OCI-LY3 (cell line): ENCODE measurements at regions not wholly inside any gene's neighbourhood (a gene's known extent, or its start where the extent isn't known, plus 50 kb on each side); places are given as distances from the start of the nearest gene placed in this dataset.

Experiments used
- H2AFZ ChIP-seq: fragments of 200-600, 300-600 bp; shearing (Covaris generic); 2 replicates; pipeline ENCODE4 v1.6.0; 2014; ENCODE audit warnings: antibody characterized with exemption, low read depth, low read length
- H3K27ac ChIP-seq: fragments of 200-600, 300-600 bp; sonication (generic); 2 replicates; pipeline ENCODE4 v1.5.1; 2014; ENCODE audit warnings: mild to moderate bottlenecking, low read length, moderate library complexity, mixed read lengths
- H3K27me3 ChIP-seq: fragments of 200-600, 300-600 bp; sonication (generic); 2 replicates; pipeline ENCODE4 v1.6.1; 2014; ENCODE audit warnings: low read depth, low read length, mixed read lengths
- H3K36me3 ChIP-seq: fragments of 200-600, 300-600 bp; sonication (generic); replicated peaks from 2 replicates; pipeline ENCODE3; 2014; ENCODE audit warnings: low read depth, low read length, mixed read lengths
- H3K4me1 ChIP-seq: fragments of 300-600, 200-600 bp; sonication (generic); 2 replicates; pipeline ENCODE4 v1.6.1; 2014; ENCODE audit warnings: low read length, mixed read lengths
- H3K4me2 ChIP-seq: fragments of 200-600, 300-600 bp; sonication (generic); 2 replicates; pipeline ENCODE4 v1.6.1; 2014; ENCODE audit warnings: low read length, mixed read lengths
- H3K4me3 ChIP-seq: fragments of 300-600, 200-600 bp; sonication (generic); 2 replicates; pipeline ENCODE4 v1.5.1; 2014; ENCODE audit warnings: antibody characterized with exemption, mild to moderate bottlenecking, low read length, moderate library complexity
- H3K79me2 ChIP-seq: fragments of 300-600, 200-600 bp; shearing (Covaris generic); 2 replicates; pipeline ENCODE4 v1.6.1; 2014; ENCODE audit warnings: mild to moderate bottlenecking, low read length, mixed read lengths
- H3K9ac ChIP-seq: fragments of 300-600, 200-600 bp; shearing (Covaris generic); 2 replicates; pipeline ENCODE4 v1.6.0; 2014; ENCODE audit warnings: mild to moderate bottlenecking, low read length, moderate library complexity
- H3K9me3 ChIP-seq: fragments of 200-600, 300-600 bp; shearing (Covaris generic); 2 replicates; pipeline ENCODE4 v1.6.1; 2014; ENCODE audit warnings: low read length, mixed read lengths; ENCODE audit not compliant: insufficient read depth
- H4K20me1 ChIP-seq: fragments of 200-600, 300-600 bp; sonication (generic); 2 replicates; pipeline ENCODE4 v1.6.1; 2016; ENCODE audit warnings: low read length, mixed read lengths; ENCODE audit not compliant: insufficient read depth
- CTCF ChIP-seq: fragments of 200-600, 300-600 bp; sonication (generic); IDR thresholded peaks from 2 replicates; pipeline ENCODE4 v1.5.1; 2014; ENCODE audit warnings: antibody characterized with exemption, low read length, low read depth
- EZH2phosphoT487 ChIP-seq: fragments of 200-600 bp; shearing (Covaris generic); IDR thresholded peaks from 2 replicates; pipeline ENCODE4 v1.6.1; 2018; ENCODE audit warnings: antibody characterized with exemption, mixed run types, low read depth

DNA sequence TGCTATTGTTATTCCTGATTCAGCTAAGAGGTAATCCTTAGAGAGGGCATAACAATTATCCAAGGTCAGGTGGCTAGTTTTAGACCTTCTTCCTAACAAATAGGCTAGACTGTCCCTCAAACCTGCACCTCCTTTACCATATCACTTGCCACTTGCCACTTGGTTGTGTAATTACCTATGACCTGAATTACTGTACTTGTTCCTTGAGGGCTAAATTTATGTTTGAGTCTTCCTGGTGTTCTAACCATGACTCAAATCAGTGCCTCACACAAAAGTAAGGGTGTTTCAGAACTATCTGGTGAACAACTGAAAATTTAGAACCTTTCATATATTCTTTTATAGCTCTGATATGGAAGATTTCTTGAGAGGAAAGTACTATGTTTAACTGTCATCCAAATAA lies 365.8 kb upstream of the SEMA6D start:
- no peak overlapping the region for H2AFZ ChIP-seq
- no peak overlapping the region for H3K27ac ChIP-seq
- H4K20me1 ChIP-seq = no peaks in the 10 kb centered on the region
- H3K27me3 ChIP-seq = no peaks in the 10 kb centered on the region
- no peak overlapping the region for H3K4me2 ChIP-seq
- H3K9me3 ChIP-seq = no peaks in the 10 kb centered on the region
- TF ChIP-seq EZH2phosphoT487 (no peak), CTCF (no peak)
- no peak overlapping the region for H3K9ac ChIP-seq
- no peaks in the 10 kb centered on the region for H3K79me2 ChIP-seq
- H3K36me3 ChIP-seq = no peaks in the 10 kb centered on the region
- H3K4me3 ChIP-seq = no peak overlapping the region
- no peaks in the 10 kb centered on the region for H3K4me1 ChIP-seq

DNA sequence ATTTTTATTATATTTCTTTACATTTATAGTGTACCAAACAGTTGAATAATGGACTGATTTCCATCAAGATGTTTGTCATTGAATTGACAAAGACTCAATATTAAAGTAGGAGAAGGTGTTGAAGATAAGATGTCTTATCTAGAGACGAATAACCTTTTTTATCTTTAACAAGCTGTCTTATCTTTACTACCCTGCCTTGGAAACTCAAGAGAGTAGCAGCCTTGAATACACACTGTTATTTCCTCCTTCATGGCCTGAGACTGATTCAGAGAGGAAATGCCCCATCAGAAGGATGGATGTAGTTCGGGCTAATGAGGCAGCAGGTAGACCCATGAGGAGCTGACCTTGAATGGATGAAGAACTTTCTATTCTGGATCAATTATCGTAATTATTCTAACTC lies 365.1 kb upstream of the SEMA6D start:
- Histone ChIP-seq H3K9me3 (no peaks in the 10 kb centered on the region), H3K36me3 (no peaks in the 10 kb centered on the region), H4K20me1 (no peaks in the 10 kb centered on the region), H3K79me2 (no peaks in the 10 kb centered on the region), H3K4me2 (no peak overlapping the region), H3K27me3 (no peaks in the 10 kb centered on the region), H2AFZ (no peak overlapping the region), H3K27ac (no peak overlapping the region), H3K4me1 (no peaks in the 10 kb centered on the region), H3K4me3 (no peak overlapping the region), H3K9ac (no peak overlapping the region)
- TF ChIP-seq CTCF = no peak
- TF ChIP-seq EZH2phosphoT487 = no peak

- H3K4me3 ChIP-seq = no peak overlapping the region
- no peaks in the 10 kb centered on the region for H4K20me1 ChIP-seq
- no peaks in the 10 kb centered on the region for H3K4me1 ChIP-seq
- H3K4me2 ChIP-seq = no peak overlapping the region
- H3K9ac ChIP-seq = no peak overlapping the region
- no peaks in the 10 kb centered on the region for H3K79me2 ChIP-seq
- H3K36me3 ChIP-seq = no peaks in the 10 kb centered on the region
- H2AFZ ChIP-seq = no peak overlapping the region
- H3K27me3 ChIP-seq = no peaks in the 10 kb centered on the region
- no peak overlapping the region for H3K27ac ChIP-seq
- TF ChIP-seq CTCF (no peak), EZH2phosphoT487 (no peak)
- H3K9me3 ChIP-seq = no peaks in the 10 kb centered on the region
Measured at GRCh38 chr15:47355759-47356158, 361.5 kb upstream of the SEMA6D start.

DNA sequence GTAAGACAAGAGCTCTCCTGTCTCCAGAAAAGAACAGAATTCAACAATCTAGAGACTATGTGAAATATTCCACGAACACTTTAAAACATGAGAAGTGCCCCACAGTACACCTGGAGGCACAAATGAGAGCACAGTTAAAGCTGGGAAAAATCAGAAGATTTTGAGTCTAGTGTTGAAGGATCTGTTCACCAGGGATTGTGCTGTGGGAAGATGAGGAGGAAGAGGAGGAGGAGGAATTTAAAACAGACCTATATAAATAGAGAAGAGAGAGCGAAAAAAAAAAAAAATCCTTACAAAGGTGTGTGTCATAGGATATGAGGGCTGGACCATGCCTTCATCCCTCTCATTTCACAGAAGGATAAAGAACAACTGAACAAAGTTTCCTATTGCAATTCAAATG lies 361.0 kb upstream of the SEMA6D start:
- Histone ChIP-seq H3K4me1 (no peaks in the 10 kb centered on the region), H3K27me3 (no peaks in the 10 kb centered on the region)
- TF ChIP-seq CTCF (no peak), EZH2phosphoT487 (no peak)

More for the DNA sequence above, 361.0 kb upstream of the SEMA6D start:
- no peaks in the 10 kb centered on the region for H4K20me1 ChIP-seq
- H3K9ac ChIP-seq = no peak overlapping the region
- H3K4me2 ChIP-seq = no peak overlapping the region
- no peak overlapping the region for H3K4me3 ChIP-seq
- H2AFZ ChIP-seq = no peak overlapping the region
- no peaks in the 10 kb centered on the region for H3K79me2 ChIP-seq
- H3K27ac ChIP-seq = no peak overlapping the region
- no peaks in the 10 kb centered on the region for H3K9me3 ChIP-seq
- H3K36me3 ChIP-seq = no peaks in the 10 kb centered on the region
